GM12878 (cell line): ENCODE measurements at regions not wholly inside any gene's neighbourhood (a gene's known extent, or its start where the extent isn't known, plus 50 kb on each side); places are given as distances from the start of the nearest gene placed in this dataset.

Source experiments
- ATAC-seq: fragments of 200-7000 bp; cut with Tn5 transposase; 3 replicates; pipeline ENCODE4 v1.9.1; 2020; ENCODE audit warnings: mild to moderate bottlenecking, moderate library complexity
- BruUV-seq: library from RNA; stranded (reverse); fragments of 400-500 nt; replicated peaks from 2 replicates; lab custom pipeline; 2021; lab: Mats Ljungman, UMichigan
- CTCF ChIA-PET: fragments of 300-600 bp; sonication (Branson Sonifier 250); formaldehyde crosslinking; extraction: SDS; loops from one replicate; lab custom pipeline; 2021; ENCODE audit warnings: inconsistent platforms; lab: Yijun Ruan, JAX
- POLR2A ChIA-PET: fragments of 350-600 bp; formaldehyde crosslinking; extraction: SDS; loops from one replicate; lab custom pipeline; 2021; ENCODE audit warnings: inconsistent platforms; lab: Charles Lee
- RAD21 ChIA-PET: fragments of 300-600 bp; sonication (Branson Sonifier 250); formaldehyde crosslinking; loops from one replicate; lab custom pipeline; 2023; ENCODE audit warnings: antibody characterized with exemption; ENCODE audit not compliant: unreplicated experiment; lab: Charles Lee
- SMC1A ChIA-PET: fragments of 300-600 bp; sonication (Branson Sonifier 250); formaldehyde crosslinking; loops from one replicate; lab custom pipeline; 2023; ENCODE audit not compliant: unreplicated experiment, uncharacterized antibody; lab: Charles Lee
- DNase-seq: peaks from one replicate; pipeline ENCODE4 v3.0.0-alpha.2; 2011; ENCODE audit warnings: low read depth, low spot score
- FAIRE-seq: peaks from 3 replicates; lab custom pipeline; 2011; peaks lifted over from hg19 to GRCh38; lab: Jason Lieb, UNC
- H2AFZ ChIP-seq: 2 replicates; pipeline ENCODE4 v1.6.0; 2011; ENCODE audit warnings: low read depth, low read length, control low read depth; ENCODE audit not compliant: control insufficient read depth
- H3K27ac ChIP-seq: 2 replicates; pipeline ENCODE4 v1.5.1; 2011; ENCODE audit warnings: control low read depth; ENCODE audit not compliant: control insufficient read depth, insufficient read depth
- H3K27me3 ChIP-seq, 2 experiments: replicated peaks in 1 of 2; 2 replicates each; pipeline versions ENCODE4 v1.6.0 to v1.6.1; 2011; ENCODE audit warnings: low read length in 1 of 2; ENCODE audit not compliant: control insufficient read depth in 2 of 2, insufficient read depth in 2 of 2
- H3K36me3 ChIP-seq, 2 experiments: 2 replicates each; pipeline ENCODE4 v1.5.1; 2011; ENCODE audit warnings: low read length in 1 of 2; ENCODE audit not compliant: control insufficient read depth in 2 of 2, insufficient read depth in 2 of 2
- H3K4me1 ChIP-seq: 2 replicates; pipeline ENCODE4 v1.6.1; 2011; ENCODE audit warnings: mild to moderate bottlenecking, low read length, moderate library complexity, mixed read lengths; ENCODE audit not compliant: control insufficient read depth, insufficient read depth
- H3K4me2 ChIP-seq: 2 replicates; pipeline ENCODE4 v1.6.0; 2011; ENCODE audit warnings: control low read depth; ENCODE audit not compliant: control insufficient read depth, insufficient read depth
- H3K4me3 ChIP-seq: fragments of 200-600 bp; sonication (generic); 2 replicates; pipeline ENCODE4 v1.5.1; 2016
- H3K79me2 ChIP-seq: 2 replicates; pipeline ENCODE4 v1.6.0; 2011; ENCODE audit warnings: low read length; ENCODE audit not compliant: control insufficient read depth, insufficient read depth
- H3K9ac ChIP-seq: 2 replicates; pipeline ENCODE4 v1.8.0; 2011; ENCODE audit warnings: low read length, control low read depth, mixed read lengths; ENCODE audit not compliant: control insufficient read depth, insufficient read depth
- H3K9me3 ChIP-seq: replicated peaks from 3 replicates; pipeline ENCODE4 v1.5.1; 2011; ENCODE audit warnings: mild to moderate bottlenecking, low read length; ENCODE audit not compliant: control insufficient read depth, insufficient read depth
- H4K20me1 ChIP-seq: 2 replicates; pipeline ENCODE4 v1.6.0; 2011; ENCODE audit not compliant: control insufficient read depth, insufficient read depth
- CHD1 ChIP-seq: IDR thresholded peaks from 2 replicates; pipeline ENCODE4 v1.6.1; 2012; ENCODE audit warnings: low read depth, low read length, improper control_type of control experiment
- CHD4 ChIP-seq: fragments of 200-600 bp; sonication (generic); IDR thresholded peaks from 2 replicates; pipeline ENCODE4 v1.6.1; 2016; ENCODE audit warnings: mild to moderate bottlenecking
- EGR1 ChIP-seq, 2 experiments: IDR thresholded peaks; 1 replicate in 1 of 2; 2 replicates in 1 of 2; pipeline ENCODE4 v1.6.1; 2011 to 2012; ENCODE audit warnings: low read depth in 2 of 2, low read length in 2 of 2, borderline replicate concordance in 1 of 2, mild to moderate bottlenecking in 1 of 2, moderate library complexity in 1 of 2
- KDM1A ChIP-seq: fragments of 200-600 bp; sonication (generic); IDR thresholded peaks from 2 replicates; pipeline ENCODE4 v1.6.1; 2016; ENCODE audit warnings: borderline replicate concordance
- PAX5 ChIP-seq: IDR thresholded peaks from 2 replicates; pipeline ENCODE4 v1.6.1; 2011; ENCODE audit warnings: low read depth, low read length, borderline replicate concordance
- SIN3A ChIP-seq: IDR thresholded peaks from 2 replicates; pipeline ENCODE4 v1.6.1; 2012; ENCODE audit warnings: low read depth, low read length, improper control_type of control experiment
- SRF ChIP-seq, 2 experiments: IDR thresholded peaks; 2 replicates each; pipeline ENCODE4 v1.6.1; 2011; ENCODE audit warnings: low read depth in 2 of 2, low read length in 2 of 2, mild to moderate bottlenecking in 1 of 2, moderate library complexity in 1 of 2
- ZNF274 ChIP-seq: IDR thresholded peaks from one replicate; pipeline ENCODE4 v1.8.0; 2011; ENCODE audit not compliant: insufficient read length, insufficient read depth
- WGBS: methylation state at CpG from one replicate; pipeline ENCODE4 v1.1.6; 2016; ENCODE audit warnings: low lambda C conversion rate; ENCODE audit not compliant: insufficient replicate concordance, insufficient coverage; ENCODE audit errors: missing lambda C conversion rate; 5-methylcytosine and 5-hydroxymethylcytosine counted together
- in situ Hi-C: fragments of 300-500 bp; cut with MboI; formaldehyde crosslinking; loops from 9 replicates; pipeline ENCODE4 v1.14.3; 2018; ENCODE audit warnings: mixed read lengths
- intact Hi-C: fragments of 100-400 bp; cut with micrococcal nuclease; formaldehyde crosslinking; loops from one replicate; pipeline ENCODE4 v1.14.2; 2022; ENCODE audit not compliant: unreplicated experiment
- TF ChIP-seq, protein P1 (sequence below): IDR thresholded peaks from 2 replicates; pipeline ENCODE4 v1.6.1; 2012; ENCODE audit warnings: low read depth, low read length, improper control_type of control experiment
- TF ChIP-seq, protein P2 (sequence below): fragments of 450-650 bp; IDR thresholded peaks from 2 replicates; pipeline ENCODE4 v1.6.1; 2017; ENCODE audit warnings: mild to moderate bottlenecking, low read depth, inconsistent platforms; ENCODE audit not compliant: poor library complexity, severe bottlenecking
- TF ChIP-seq, protein P3 (sequence below): fragments of 450-650 bp; IDR thresholded peaks from 2 replicates; pipeline ENCODE4 v1.6.1; 2017; ENCODE audit warnings: low read depth, mild to moderate bottlenecking, moderate library complexity

DNA sequence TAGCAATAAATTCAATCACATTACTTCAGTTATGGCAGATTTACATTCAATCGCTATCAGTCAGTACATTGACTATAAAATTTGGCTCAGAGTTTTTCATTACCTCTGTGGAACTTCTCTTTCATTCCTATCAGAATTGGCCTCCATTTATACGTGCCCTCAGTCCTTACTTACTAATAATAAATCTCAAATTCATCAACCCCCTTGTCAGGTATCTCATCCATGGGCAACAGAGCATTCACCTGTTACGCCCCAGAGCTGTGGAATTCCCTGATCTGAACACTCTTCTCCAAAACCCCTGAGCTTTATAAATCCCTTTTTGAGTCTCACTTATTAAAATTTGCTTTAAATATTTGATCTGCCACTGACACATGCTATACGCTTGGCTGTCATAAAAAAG lies 492.9 kb downstream of the GBE1 start:
- WGBS = 20% methylated on average over 4 of the region's 4 CpGs

More for the DNA sequence above, 492.9 kb downstream of the GBE1 start:
- TF ChIP-seq, protein P1, sequence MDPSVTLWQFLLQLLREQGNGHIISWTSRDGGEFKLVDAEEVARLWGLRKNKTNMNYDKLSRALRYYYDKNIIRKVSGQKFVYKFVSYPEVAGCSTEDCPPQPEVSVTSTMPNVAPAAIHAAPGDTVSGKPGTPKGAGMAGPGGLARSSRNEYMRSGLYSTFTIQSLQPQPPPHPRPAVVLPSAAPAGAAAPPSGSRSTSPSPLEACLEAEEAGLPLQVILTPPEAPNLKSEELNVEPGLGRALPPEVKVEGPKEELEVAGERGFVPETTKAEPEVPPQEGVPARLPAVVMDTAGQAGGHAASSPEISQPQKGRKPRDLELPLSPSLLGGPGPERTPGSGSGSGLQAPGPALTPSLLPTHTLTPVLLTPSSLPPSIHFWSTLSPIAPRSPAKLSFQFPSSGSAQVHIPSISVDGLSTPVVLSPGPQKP = no peak
- TF ChIP-seq EGR1 (IDR thresholded peaks at IDR 0.05; ENCODE audit: borderline replicate concordance in 1 of 2, low read depth in 2 of 2, low read length in 2 of 2) (no peak), SRF (IDR thresholded peaks at IDR 0.05; ENCODE audit: low read depth in 2 of 2, low read length in 2 of 2) (no peak), ZNF274 (no peak), CHD4 (no peak), CHD1 (no peak), PAX5 (no peak), KDM1A (no peak), SIN3A (no peak)
- TF ChIP-seq, protein P2, sequence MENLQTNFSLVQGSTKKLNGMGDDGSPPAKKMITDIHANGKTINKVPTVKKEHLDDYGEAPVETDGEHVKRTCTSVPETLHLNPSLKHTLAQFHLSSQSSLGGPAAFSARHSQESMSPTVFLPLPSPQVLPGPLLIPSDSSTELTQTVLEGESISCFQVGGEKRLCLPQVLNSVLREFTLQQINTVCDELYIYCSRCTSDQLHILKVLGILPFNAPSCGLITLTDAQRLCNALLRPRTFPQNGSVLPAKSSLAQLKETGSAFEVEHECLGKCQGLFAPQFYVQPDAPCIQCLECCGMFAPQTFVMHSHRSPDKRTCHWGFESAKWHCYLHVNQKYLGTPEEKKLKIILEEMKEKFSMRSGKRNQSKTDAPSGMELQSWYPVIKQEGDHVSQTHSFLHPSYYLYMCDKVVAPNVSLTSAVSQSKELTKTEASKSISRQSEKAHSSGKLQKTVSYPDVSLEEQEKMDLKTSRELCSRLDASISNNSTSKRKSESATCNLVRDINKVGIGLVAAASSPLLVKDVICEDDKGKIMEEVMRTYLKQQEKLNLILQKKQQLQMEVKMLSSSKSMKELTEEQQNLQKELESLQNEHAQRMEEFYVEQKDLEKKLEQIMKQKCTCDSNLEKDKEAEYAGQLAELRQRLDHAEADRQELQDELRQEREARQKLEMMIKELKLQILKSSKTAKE = no peak
- TF ChIP-seq, protein P3, sequence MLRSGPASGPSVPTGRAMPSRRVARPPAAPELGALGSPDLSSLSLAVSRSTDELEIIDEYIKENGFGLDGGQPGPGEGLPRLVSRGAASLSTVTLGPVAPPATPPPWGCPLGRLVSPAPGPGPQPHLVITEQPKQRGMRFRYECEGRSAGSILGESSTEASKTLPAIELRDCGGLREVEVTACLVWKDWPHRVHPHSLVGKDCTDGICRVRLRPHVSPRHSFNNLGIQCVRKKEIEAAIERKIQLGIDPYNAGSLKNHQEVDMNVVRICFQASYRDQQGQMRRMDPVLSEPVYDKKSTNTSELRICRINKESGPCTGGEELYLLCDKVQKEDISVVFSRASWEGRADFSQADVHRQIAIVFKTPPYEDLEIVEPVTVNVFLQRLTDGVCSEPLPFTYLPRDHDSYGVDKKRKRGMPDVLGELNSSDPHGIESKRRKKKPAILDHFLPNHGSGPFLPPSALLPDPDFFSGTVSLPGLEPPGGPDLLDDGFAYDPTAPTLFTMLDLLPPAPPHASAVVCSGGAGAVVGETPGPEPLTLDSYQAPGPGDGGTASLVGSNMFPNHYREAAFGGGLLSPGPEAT = no peak
- Histone ChIP-seq H3K4me1 (no peaks in the 10 kb centered on the region), H4K20me1 (no peaks in the 10 kb centered on the region), H3K27ac (no peak overlapping the region), H2AFZ (no peak overlapping the region), H3K36me3 (no peaks in the 10 kb centered on the region), H3K4me3 (no peak overlapping the region), H3K27me3 (no peaks in the 10 kb centered on the region), H3K9me3 (no peaks in the 10 kb centered on the region), H3K79me2 (no peaks in the 10 kb centered on the region), H3K9ac (no peak overlapping the region), H3K4me2 (no peak overlapping the region)
- ChIA-PET RAD21 (no interaction called here), CTCF (no interaction called here), SMC1A (no interaction called here), POLR2A (no interaction called here)
- BruUV-seq = no TSS peak
- intact Hi-C loops (no loop called here), in situ Hi-C loops (no loop called here)
- no peak for FAIRE-seq
- ATAC-seq = no peak
- DNase-seq = no peak
